BE2C (cell line): ENCODE measurements at regions not wholly inside any gene's neighbourhood (a gene's known extent, or its start where the extent isn't known, plus 50 kb on each side); places are given as distances from the start of the nearest gene placed in this dataset.

Experiments used
- DNase-seq: peaks from one replicate; pipeline ENCODE4 v3.0.0-alpha.2; 2020
- H3K27me3 ChIP-seq: fragments of 250-450 bp; sonication (Bioruptor Pico); 2 replicates; pipeline ENCODE4 v1.5.1; 2020; ENCODE audit warnings: mild to moderate bottlenecking
- H3K36me3 ChIP-seq: fragments of 250-450 bp; sonication (Bioruptor Pico); 2 replicates; pipeline ENCODE4 v1.5.1; 2020; ENCODE audit warnings: mild to moderate bottlenecking
- H3K4me1 ChIP-seq: fragments of 250-450 bp; sonication (Bioruptor Pico); 2 replicates; pipeline ENCODE4 v1.5.1; 2020
- H3K4me3 ChIP-seq: 2 replicates; pipeline ENCODE4 v1.5.1; 2011; ENCODE audit warnings: low read depth, low read length
- H3K9me3 ChIP-seq: fragments of 250-450 bp; sonication (Bioruptor Pico); 2 replicates; pipeline ENCODE4 v1.5.1; 2020
- TF ChIP-seq, protein P1 (sequence below): IDR thresholded peaks from 2 replicates; pipeline ENCODE4 v1.5.1; 2012; ENCODE audit warnings: mild to moderate bottlenecking, low read depth, low read length

DNA sequence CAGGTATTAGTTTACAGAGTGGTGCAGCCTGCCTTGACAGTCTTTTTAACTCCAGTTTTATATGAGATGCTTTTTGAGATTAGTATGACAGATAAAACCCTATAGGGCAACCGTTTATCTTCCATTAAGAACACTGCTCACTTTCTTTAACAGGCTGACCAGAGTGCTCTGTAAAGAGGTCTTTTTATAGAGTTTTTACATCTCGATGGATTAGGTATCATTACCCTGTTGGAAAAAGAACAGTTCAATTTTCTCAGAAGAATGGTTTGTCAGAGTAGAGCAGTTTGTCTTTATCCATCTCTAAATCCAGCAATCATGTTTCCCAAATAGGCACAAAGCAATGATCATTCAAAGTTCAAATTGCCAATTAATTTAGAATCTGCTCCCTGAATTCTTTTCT is 395.2 kb upstream of the ARGLU1 start:
- no peaks in the 10 kb centered on the region for H3K9me3 ChIP-seq
- no peaks in the 10 kb centered on the region for H3K4me1 ChIP-seq
- no peaks in the 10 kb centered on the region; the same call in 1 of the 2 replicates for H3K27me3 ChIP-seq
- no peaks in the 10 kb centered on the region for H3K36me3 ChIP-seq
- H3K4me3 ChIP-seq: no peak overlapping the region
- no peak for DNase-seq
- TF ChIP-seq, protein P1, sequence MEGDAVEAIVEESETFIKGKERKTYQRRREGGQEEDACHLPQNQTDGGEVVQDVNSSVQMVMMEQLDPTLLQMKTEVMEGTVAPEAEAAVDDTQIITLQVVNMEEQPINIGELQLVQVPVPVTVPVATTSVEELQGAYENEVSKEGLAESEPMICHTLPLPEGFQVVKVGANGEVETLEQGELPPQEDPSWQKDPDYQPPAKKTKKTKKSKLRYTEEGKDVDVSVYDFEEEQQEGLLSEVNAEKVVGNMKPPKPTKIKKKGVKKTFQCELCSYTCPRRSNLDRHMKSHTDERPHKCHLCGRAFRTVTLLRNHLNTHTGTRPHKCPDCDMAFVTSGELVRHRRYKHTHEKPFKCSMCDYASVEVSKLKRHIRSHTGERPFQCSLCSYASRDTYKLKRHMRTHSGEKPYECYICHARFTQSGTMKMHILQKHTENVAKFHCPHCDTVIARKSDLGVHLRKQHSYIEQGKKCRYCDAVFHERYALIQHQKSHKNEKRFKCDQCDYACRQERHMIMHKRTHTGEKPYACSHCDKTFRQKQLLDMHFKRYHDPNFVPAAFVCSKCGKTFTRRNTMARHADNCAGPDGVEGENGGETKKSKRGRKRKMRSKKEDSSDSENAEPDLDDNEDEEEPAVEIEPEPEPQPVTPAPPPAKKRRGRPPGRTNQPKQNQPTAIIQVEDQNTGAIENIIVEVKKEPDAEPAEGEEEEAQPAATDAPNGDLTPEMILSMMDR: no peak

GRCh38 chr13:106961651-106962050 is 393.7 kb upstream of the ARGLU1 start:
- TF ChIP-seq, protein P1: no peak
- DNase-seq: no peak
- no peaks in the 10 kb centered on the region for H3K36me3 ChIP-seq
- no peaks in the 10 kb centered on the region; the same call in 1 of the 2 replicates for H3K27me3 ChIP-seq
- no peak overlapping the region for H3K4me3 ChIP-seq
- no peaks in the 10 kb centered on the region for H3K4me1 ChIP-seq
- no peaks in the 10 kb centered on the region for H3K9me3 ChIP-seq

GRCh38 chr13:106961216-106961615 is 393.3 kb upstream of the ARGLU1 start:
- H3K4me3 ChIP-seq: no peak overlapping the region
- TF ChIP-seq, protein P1: no peak
- no peaks in the 10 kb centered on the region for H3K36me3 ChIP-seq
- no peaks in the 10 kb centered on the region; the same call in 1 of the 2 replicates for H3K27me3 ChIP-seq
- DNase-seq: no peak
- no peaks in the 10 kb centered on the region for H3K9me3 ChIP-seq
- no peaks in the 10 kb centered on the region for H3K4me1 ChIP-seq

DNA sequence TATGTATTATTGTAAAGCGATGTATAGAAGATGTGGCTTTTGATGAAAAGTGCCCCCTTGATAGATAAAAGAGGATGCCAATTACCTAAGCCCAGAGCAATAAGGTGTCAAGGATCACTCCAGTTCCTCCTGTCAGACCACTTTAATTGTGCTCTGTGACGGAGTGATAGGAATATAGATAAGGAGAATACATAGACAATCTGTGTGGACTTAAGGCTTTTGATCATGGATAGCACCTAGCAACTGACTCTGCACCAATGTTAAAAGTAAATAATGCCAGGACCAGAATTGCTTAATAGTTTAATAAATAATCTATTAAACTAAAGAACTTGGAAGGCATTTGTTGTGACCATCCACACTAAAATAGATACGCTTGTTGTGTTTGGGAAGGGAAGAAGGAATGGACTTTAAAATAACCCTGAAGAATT is 390.7 kb upstream of the ARGLU1 start:
- H3K4me3 ChIP-seq: no peak overlapping the region
- no peaks in the 10 kb centered on the region for H3K4me1 ChIP-seq
- TF ChIP-seq, protein P1: no peak
- no peaks in the 10 kb centered on the region for H3K9me3 ChIP-seq
- no peaks in the 10 kb centered on the region; the same call in 1 of the 2 replicates for H3K27me3 ChIP-seq
- no peak for DNase-seq
- H3K36me3 ChIP-seq: no peaks in the 10 kb centered on the region

- TF ChIP-seq, protein P1: no peak
- no peaks in the 10 kb centered on the region for H3K4me1 ChIP-seq
- H3K27me3 ChIP-seq: no peaks in the 10 kb centered on the region
- no peak overlapping the region for H3K4me3 ChIP-seq
- no peaks in the 10 kb centered on the region for H3K36me3 ChIP-seq
- H3K9me3 ChIP-seq: no peaks in the 10 kb centered on the region
- DNase-seq: no peak
Observed at GRCh38 chr13:106942563-106942962, 374.6 kb upstream of the ARGLU1 start.

GRCh38 chr13:106941779-106942178 is 373.8 kb upstream of the ARGLU1 start:
- Histone ChIP-seq H3K4me1 (no peaks in the 10 kb centered on the region), H3K36me3 (no peaks in the 10 kb centered on the region), H3K9me3 (no peaks in the 10 kb centered on the region), H3K27me3 (no peaks in the 10 kb centered on the region), H3K4me3 (no peak overlapping the region)
- no peak for DNase-seq
- TF ChIP-seq, protein P1: no peak
